ENCODE measurements at regions not wholly inside any gene's neighbourhood (a gene's known extent, or its start where the extent isn't known, plus 50 kb on each side); places are given as distances from the start of the nearest gene placed in this dataset.

GRCh38 chr11:69240332-69241074 lies 53.5 kb upstream of the MYEOV start:
- Histone ChIP-seq H3K27ac (no peak overlapping the region), H3K27me3 (ENCODE audit: insufficient read depth in 3 of 3, low read length in 2 of 3) (peaks cover 0 to 5% (median 3%) of the 10 kb centered on the region in 3 donors), H3K4me1 (no peaks in the 10 kb centered on the region), H3K36me3 (ENCODE audit: insufficient read depth in 1 of 2, low read depth in 1 of 2) (no peaks in the 10 kb centered on the region), H3K4me3 (no peak overlapping the region), H3K9me3 (no peaks in the 10 kb centered on the region)
- 83 to 89% (median 87%) methylated on average over 7 of the region's 7 CpGs for WGBS, 3 donors
- TF ChIP-seq, protein P1, sequence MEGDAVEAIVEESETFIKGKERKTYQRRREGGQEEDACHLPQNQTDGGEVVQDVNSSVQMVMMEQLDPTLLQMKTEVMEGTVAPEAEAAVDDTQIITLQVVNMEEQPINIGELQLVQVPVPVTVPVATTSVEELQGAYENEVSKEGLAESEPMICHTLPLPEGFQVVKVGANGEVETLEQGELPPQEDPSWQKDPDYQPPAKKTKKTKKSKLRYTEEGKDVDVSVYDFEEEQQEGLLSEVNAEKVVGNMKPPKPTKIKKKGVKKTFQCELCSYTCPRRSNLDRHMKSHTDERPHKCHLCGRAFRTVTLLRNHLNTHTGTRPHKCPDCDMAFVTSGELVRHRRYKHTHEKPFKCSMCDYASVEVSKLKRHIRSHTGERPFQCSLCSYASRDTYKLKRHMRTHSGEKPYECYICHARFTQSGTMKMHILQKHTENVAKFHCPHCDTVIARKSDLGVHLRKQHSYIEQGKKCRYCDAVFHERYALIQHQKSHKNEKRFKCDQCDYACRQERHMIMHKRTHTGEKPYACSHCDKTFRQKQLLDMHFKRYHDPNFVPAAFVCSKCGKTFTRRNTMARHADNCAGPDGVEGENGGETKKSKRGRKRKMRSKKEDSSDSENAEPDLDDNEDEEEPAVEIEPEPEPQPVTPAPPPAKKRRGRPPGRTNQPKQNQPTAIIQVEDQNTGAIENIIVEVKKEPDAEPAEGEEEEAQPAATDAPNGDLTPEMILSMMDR (IDR thresholded peaks at IDR 0.05): no peak
- ATAC-seq (no peak), DNase-seq (no peak)
- intact Hi-C loops (cut with DNase I): no loop called here

GRCh38 chr11:69241075-69241740 lies 52.7 kb upstream of the MYEOV start:
- TF ChIP-seq, protein P1 (IDR thresholded peaks at IDR 0.05): no peak
- Histone ChIP-seq H3K4me1 (no peaks in the 10 kb centered on the region), H3K27me3 (ENCODE audit: insufficient read depth in 3 of 3, low read length in 2 of 3) (peaks cover 0 to 5% (median 3%) of the 10 kb centered on the region in 3 donors), H3K4me3 (no peak overlapping the region), H3K36me3 (ENCODE audit: insufficient read depth in 1 of 2, low read depth in 1 of 2) (no peaks in the 10 kb centered on the region), H3K9me3 (no peaks in the 10 kb centered on the region), H3K27ac (no peak overlapping the region)
- DNase-seq: no peak
- 85 to 90% (median 88%) methylated on average over 6 of the region's 6 CpGs for WGBS, 3 donors
- intact Hi-C loops (cut with DNase I): no loop called here
- no peak for ATAC-seq

- Histone ChIP-seq H3K27me3 (ENCODE audit: insufficient read depth in 3 of 3, low read length in 2 of 3) (peaks cover 0 to 5% (median 0%) of the 10 kb centered on the region in 3 donors), H3K4me1 (no peaks in the 10 kb centered on the region), H3K27ac (no peak overlapping the region), H3K36me3 (ENCODE audit: insufficient read depth in 1 of 2, low read depth in 1 of 2) (no peaks in the 10 kb centered on the region), H3K9me3 (no peaks in the 10 kb centered on the region), H3K4me3 (no peak overlapping the region)
- intact Hi-C loops (cut with DNase I): no loop called here
- TF ChIP-seq, protein P1 (IDR thresholded peaks at IDR 0.05): no peak
- WGBS, 3 donors: 92 to 96% (median 96%) methylated on average over 4 of the region's 4 CpGs
- no peak for DNase-seq
- no peak for ATAC-seq
Measured at GRCh38 chr11:69241844-69242243, 52.1 kb upstream of the MYEOV start.

- H3K9me3 ChIP-seq: no peaks in the 10 kb centered on the region
- ATAC-seq (no peak), DNase-seq (no peak)
- WGBS, 3 donors: 59 to 67% (median 64%) methylated on average over 3 of the region's 3 CpGs
- peaks cover 0 to 5% (median 0%) of the 10 kb centered on the region in 3 donors for H3K27me3 ChIP-seq (ENCODE audit: insufficient read depth in 3 of 3, low read length in 2 of 3)
- no peaks in the 10 kb centered on the region for H3K36me3 ChIP-seq (ENCODE audit: insufficient read depth in 1 of 2, low read depth in 1 of 2)
- intact Hi-C loops (cut with DNase I): no loop called here
- TF ChIP-seq, protein P1 (IDR thresholded peaks at IDR 0.05): no peak
- no peak overlapping the region for H3K27ac ChIP-seq
- H3K4me3 ChIP-seq: no peak overlapping the region
- H3K4me1 ChIP-seq: no peaks in the 10 kb centered on the region
Measured at GRCh38 chr11:69242266-69242920, 51.6 kb upstream of the MYEOV start.

Measured in psoas muscle (tissue), 7 donors.